ENCODE measurements at regions not wholly inside any gene's neighbourhood (a gene's known extent, or its start where the extent isn't known, plus 50 kb on each side); places are given as distances from the start of the nearest gene placed in this dataset.
A peak's percentile ranks its signal among the peaks of the same experiment; 100 is the strongest.
"Not testable (repeated sequence)": the region's sequence is repeated elsewhere in the genome, so short reads cannot be mapped to it uniquely, and the experiment has no call there.

DNA sequence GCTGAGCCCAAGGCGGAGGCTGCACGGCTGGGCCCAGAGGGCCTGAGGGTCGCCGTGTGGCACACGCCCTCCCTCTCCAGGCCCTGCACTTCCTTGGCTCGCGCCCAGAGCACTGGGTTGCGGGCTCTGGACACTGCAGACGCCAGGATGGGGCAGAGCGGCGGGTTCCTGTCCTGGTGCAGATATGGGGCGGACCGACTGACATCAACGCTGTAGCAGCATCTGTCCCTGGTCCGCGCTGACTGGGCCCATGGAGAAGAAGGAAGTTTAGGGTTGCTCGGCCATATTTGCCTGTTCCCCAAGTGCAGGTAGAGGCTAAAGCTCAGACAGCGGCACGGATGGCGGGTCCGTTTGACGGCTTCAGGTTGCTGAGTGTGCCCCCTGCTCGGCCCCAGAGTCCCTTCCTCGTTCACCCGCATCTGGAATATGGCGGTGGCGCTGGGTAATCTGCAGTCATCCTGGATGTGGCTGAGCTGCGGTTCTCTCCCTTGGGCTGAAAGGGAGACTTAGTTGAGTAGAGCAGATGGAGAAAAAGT, 116.1 kb downstream of the OR13A1 start:
- DNase-seq = no peak

GRCh38 chr10:45201271-45201670, 114.1 kb downstream of the OR13A1 start:
- no peak for DNase-seq

DNA sequence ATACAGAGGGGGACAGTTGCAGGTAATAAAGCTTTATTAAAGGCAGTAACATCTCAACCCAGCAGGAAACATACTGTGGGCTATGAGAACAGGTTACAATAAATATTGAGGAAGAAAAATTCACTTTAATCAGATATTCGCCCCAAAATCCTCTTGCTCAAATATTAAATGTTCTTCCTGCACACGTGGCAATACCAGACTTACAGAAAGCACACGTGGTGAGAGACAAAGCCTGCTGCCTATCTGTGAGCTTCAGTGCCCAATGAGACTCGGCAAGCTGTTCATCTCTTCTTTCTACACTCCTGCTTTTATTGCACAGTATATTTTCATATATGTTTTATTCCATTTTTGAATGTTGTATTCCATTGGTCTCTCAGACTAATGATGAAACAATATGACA, 113.2 kb downstream of the OR13A1 start:
- DNase-seq = no peak

GRCh38 chr10:45204954-45205775, 110.2 kb downstream of the OR13A1 start:
- DNase-seq = no peak

DNA sequence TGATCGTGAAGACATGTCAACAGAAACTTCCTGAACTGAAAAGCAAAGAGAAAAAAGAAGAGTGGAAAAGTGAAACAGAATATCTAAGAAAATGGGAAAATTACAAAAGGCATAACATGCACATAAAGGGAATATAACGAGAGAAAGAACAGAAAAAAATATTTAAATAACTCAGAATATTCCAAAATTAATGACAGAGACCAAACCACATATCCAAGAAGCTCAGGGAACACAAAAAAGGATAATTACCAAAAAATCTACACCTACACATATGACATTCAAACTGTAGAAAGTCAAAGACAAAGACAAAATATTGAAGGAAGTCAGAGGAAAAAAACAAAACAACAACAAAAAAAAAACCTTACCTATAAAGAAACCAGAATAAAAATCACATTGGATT, 105.5 kb downstream of the OR13A1 start:
- no peak for DNase-seq

GRCh38 chr10:45211576-45211975, 103.8 kb downstream of the OR13A1 start:
- no peak for DNase-seq

- DNase-seq = no peak
Measured at GRCh38 chr10:45219416-45219815, 96.0 kb downstream of the OR13A1 start.

DNA sequence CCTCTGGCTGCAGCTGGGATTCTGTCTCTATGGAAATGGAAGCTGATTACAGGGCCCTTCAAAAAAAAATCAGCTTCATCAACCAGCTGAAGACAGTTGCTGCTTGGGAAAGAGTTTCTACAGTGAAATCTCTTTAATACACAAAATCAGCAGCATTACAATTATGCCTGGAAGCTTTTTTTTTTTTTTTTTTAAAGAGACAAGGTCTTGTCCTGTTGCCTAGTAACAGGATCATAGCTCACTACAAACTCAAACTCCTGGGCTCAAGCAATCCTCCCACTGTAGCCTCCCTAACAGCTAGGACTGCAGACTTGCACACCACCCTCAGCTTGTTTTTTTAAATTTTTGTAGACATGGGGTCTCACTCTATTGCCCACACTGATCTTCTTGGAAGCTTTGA, 94.5 kb downstream of the OR13A1 start:
- no peak for DNase-seq

DNA sequence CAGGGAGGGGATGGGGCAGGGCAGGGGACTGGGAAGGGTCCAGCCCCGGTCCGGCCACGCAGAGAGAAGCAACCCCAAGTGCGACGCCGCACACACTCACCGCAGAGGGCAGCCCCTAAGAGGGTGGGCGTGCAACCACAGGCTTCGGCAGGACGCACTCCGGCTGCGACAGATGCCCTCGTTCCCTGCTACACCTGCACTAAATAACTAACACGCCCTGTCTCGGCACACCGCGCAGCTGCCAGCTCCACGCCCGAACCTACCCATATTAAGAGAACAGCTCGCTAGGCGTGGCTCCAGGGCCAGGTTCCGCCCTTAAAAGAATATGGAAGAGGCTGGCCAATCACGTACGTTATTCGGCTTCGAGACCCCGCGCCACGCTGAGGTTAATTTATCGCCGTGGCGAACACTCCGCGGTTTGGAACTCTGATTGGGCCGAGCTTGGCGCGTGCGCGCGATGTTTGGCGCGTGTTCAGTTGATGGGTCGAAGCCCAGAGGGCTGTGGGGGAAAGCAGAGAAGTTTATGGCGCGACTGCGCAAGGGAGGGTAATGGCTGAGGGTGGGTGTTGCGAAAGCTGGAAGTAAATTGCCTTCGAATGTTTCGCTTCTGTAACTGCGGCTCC, 91.1 kb downstream of the OR13A1 start:
- no peak for DNase-seq

GRCh38 chr10:45227042-45227441, 88.4 kb downstream of the OR13A1 start:
- DNase-seq = no peak

DNA sequence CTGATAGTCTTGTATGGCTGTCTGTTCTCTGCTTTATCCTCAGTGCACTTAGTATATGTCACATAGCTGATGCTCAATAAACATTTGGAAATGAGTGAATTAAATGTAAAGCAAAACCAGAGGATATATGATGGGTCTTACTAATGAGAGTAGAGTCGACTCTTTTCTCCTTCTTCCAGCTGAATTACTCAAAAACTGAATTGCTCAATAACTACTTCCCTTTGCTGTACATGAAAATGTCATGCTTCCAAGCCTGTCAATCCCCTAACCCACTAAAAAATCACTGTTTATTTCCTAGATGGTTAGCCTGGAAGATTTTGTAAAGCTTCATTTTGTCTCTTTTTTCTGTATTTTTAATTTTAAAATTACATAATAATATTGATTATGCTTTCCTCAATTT, 88.0 kb downstream of the OR13A1 start:
- DNase-seq = no peak

DNA sequence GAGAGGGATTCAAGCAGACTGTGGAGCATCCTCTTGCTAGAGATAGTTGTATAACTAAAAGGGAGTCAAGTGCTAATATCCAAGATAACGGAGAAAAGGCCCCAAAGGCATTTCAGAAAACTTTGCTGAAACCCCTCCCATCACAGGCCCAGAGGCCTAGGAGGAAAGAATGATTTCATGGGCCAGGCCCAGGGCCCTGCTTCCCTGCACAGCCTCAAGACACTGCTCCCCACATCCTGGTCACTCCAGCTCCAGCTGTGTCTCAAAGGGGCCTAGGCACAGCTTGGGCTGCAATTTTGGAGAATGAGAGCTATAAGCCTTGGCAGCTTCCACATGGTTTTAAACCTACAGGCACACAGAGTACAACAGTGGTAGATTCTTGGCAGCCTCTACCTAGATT, 85.6 kb downstream of the OR13A1 start:
- no peak for DNase-seq

DNA sequence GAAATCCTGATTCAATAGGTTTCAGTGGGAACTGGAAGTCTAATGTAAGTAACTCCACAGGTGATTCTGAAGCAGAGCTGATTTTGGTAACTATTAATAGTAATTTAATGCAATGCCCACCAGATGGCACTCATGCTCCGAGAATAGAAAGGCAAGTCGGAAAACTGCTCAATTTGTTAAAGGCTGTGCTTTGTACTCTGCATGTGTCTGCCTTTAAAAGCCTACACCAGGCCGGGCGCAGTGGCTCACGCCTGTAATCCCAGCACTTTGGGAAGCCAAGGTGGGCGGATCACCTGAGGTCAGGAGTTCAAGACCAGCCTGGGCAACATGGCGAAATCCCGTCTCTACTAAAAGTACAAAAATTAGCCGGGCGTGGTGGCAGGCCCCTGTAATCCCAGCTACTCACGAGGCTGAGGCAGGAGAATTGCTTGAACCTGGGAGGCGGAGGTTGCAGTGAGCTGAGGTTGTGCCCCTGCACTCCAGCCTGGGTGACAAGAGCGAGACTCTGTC, 80.1 kb downstream of the OR13A1 start:
- DNase-seq = peak; percentile 67 to 74

DNA sequence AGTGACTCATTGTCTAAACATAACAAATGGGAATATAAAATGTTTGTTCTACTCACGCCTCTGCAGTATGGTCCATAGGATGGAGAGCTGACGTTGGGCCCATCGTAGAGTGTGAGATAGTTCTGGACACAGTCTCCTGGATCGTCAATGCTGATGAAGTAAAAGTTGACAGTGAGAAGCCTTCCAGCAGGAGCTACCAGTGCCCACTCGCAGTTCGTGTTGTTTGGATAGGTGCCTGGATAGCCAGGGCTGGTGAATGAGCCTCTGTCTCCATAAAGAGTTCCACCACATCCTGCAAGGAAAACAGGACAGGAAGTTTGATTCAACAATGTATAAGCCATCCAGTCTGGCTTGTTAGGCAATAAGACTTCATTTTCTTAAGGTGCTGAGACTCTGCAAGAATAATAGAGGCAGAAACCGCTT, 79.6 kb downstream of the OR13A1 start:
- no peak for DNase-seq

DNA sequence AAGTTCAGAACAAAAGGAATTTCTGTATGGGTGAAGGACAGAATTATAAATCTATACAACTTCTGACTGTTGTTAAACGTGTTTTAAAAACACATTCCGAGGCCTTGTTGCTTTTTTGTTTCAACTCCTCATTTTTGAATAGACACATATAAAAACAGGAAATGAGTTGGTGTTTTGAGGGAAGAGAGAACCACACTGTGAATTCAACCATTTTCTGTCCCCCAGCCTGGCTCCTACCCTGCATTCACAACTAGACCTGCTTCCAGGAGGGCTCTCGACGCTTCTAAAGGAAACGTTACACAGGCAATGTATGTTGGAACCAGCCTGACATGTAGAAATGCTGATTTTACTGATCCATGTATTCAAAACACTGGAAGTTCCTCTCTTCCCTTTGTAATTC, 76.5 kb downstream of the OR13A1 start:
- no peak for DNase-seq

DNA sequence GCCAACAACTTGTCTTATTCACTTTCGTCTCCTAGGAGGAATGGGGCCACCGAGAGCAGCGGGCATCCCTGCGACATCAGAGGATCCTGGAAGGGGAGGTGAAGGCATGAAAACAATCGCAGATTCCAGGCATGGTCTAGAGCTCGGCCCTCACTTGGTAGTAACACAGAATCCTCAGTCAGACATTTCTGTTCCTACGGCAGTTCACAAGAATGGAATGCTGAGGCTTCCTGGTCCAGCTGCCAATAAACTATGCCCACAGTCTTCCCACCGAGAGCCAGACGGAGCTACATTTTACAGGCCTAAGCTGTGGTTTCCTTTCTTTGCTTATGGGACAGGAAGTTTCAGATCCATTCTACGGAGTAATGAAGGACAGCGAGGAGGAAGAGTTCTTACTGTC, 75.8 kb downstream of the OR13A1 start:
- no peak for DNase-seq

GRCh38 chr10:45241865-45242520, 73.4 kb downstream of the OR13A1 start:
- no peak for DNase-seq

GRCh38 chr10:45243261-45243660, 72.1 kb downstream of the OR13A1 start:
- DNase-seq = no peak

DNA sequence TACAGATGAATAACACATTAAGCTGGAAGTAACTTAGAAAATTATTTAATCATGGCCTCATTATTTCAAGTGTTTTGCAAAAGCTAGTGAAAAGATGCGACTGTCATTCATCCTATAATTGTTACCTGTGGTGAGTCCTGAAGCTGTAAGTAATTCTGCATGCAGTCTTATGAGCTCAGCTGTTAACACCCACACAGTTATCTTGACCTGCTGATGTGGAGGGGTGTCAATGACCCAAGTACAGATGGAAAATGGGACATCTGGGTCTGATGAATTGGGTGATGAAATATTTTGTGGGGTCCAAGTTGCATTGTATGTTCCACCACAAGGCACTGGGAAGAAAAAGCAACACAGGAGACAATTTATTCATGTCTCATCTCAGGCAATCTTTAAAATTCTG, 68.9 kb downstream of the OR13A1 start:
- DNase-seq = no peak

DNA sequence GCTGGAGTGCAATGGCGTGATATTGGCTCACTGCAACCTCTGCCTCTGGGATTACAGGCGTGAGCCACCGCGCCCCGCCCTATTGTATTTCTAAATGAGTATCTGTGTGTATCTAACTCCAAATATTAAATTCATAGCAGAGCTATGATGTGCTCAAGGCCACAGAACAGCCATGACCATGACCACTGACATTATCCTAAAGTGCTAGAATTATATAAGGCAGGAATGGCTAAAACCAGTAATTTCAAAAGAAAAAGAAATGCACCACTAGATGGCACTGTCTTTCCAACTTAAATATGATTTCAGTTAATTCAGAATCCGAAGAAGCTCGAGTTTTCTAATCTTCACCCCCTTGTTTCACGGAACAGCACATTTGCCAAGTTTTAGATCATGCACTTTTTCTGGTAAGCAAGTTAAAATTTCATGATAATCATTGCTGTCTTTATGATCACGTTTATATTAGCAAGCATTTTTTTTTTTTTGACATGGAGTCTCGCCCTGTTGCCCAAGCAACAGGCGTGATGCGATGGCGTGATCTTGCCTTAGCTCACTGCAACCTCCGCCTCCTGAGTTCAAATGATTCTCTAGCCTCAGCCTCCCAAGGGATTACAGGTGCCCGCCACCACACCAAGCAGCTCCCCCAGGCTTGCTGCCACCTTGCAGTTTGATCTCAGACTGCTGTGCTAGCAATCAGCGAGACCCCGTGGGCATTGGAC, 65.3 kb downstream of the OR13A1 start:
- DNase-seq = no peak

DNA sequence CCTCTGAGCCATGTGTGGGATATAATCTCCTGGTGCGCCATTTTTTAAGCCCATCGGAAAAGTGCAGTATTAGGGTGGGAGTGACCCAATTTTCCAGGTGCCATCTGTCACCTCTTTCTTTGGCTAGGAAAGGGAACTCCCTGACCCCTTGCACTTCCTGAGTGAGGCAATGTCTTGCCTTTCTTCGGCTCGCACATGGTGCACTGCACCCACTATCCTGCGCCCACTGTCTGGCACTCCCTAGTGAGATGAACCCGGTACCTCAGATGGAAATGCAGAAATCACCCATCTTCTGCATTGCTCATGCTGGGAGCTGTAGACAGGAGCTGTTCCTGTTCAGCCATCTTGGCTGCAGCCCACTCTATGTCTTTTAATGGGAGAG, 64.7 kb downstream of the OR13A1 start:
- DNase-seq = not testable (repeated sequence)

Data from activated T-cell treated with anti-CD3 and anti-CD28 coated beads, Interleukin-2, amount 50 U/mL, for 48 hours (primary cell).